PFSK-1 (cell line): ENCODE measurements at regions not wholly inside any gene's neighbourhood (a gene's known extent, or its start where the extent isn't known, plus 50 kb on each side); places are given as distances from the start of the nearest gene placed in this dataset.

Experiments
- FOXP2 ChIP-seq: optimal IDR thresholded peaks from 2 replicates; pipeline ENCODE3; 2011; ENCODE audit warnings: borderline replicate concordance, control low read depth, inconsistent platforms; ENCODE audit not compliant: insufficient read depth; ENCODE audit errors: extremely low read length, extremely low read depth
- POLR2AphosphoS5 ChIP-seq: IDR thresholded peaks from 2 replicates; pipeline ENCODE4 v1.6.1; 2012; ENCODE audit warnings: low read depth, mild to moderate bottlenecking, control low read depth, low read length, moderate library complexity
- SIN3A ChIP-seq: IDR thresholded peaks from 2 replicates; pipeline ENCODE4 v1.6.1; 2012; ENCODE audit warnings: mild to moderate bottlenecking, low read length, moderate library complexity, borderline replicate concordance; ENCODE audit not compliant: insufficient read depth
- TAF1 ChIP-seq: IDR thresholded peaks from 2 replicates; pipeline ENCODE4 v1.6.1; 2012; ENCODE audit warnings: low read length, control low read depth, borderline replicate concordance; ENCODE audit not compliant: insufficient read depth
- TF ChIP-seq, protein P1 (sequence below), 2 experiments: IDR thresholded peaks; 2 replicates each; pipeline versions ENCODE4 v1.6.1 to v1.8.0; 2011 to 2012; ENCODE audit warnings: low read depth in 2 of 2, low read length in 2 of 2, control low read depth in 1 of 2, inconsistent platforms in 1 of 2, mild to moderate bottlenecking in 1 of 2, moderate library complexity in 1 of 2; ENCODE audit not compliant: insufficient read depth in 1 of 2

- TF ChIP-seq, protein P1, sequence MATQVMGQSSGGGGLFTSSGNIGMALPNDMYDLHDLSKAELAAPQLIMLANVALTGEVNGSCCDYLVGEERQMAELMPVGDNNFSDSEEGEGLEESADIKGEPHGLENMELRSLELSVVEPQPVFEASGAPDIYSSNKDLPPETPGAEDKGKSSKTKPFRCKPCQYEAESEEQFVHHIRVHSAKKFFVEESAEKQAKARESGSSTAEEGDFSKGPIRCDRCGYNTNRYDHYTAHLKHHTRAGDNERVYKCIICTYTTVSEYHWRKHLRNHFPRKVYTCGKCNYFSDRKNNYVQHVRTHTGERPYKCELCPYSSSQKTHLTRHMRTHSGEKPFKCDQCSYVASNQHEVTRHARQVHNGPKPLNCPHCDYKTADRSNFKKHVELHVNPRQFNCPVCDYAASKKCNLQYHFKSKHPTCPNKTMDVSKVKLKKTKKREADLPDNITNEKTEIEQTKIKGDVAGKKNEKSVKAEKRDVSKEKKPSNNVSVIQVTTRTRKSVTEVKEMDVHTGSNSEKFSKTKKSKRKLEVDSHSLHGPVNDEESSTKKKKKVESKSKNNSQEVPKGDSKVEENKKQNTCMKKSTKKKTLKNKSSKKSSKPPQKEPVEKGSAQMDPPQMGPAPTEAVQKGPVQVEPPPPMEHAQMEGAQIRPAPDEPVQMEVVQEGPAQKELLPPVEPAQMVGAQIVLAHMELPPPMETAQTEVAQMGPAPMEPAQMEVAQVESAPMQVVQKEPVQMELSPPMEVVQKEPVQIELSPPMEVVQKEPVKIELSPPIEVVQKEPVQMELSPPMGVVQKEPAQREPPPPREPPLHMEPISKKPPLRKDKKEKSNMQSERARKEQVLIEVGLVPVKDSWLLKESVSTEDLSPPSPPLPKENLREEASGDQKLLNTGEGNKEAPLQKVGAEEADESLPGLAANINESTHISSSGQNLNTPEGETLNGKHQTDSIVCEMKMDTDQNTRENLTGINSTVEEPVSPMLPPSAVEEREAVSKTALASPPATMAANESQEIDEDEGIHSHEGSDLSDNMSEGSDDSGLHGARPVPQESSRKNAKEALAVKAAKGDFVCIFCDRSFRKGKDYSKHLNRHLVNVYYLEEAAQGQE (IDR thresholded peaks at IDR 0.05; ENCODE audit: insufficient read depth in 1 of 2, low read depth in 2 of 2, low read length in 2 of 2), result no peak
- TF ChIP-seq POLR2AphosphoS5 (no peak), TAF1 (no peak), SIN3A (no peak), FOXP2 (no peak)
Observed at GRCh38 chr10:118827466-118828155, 72.8 kb upstream of the CACUL1 start.
